ENCODE measurements at regions not wholly inside any gene's neighbourhood (a gene's known extent, or its start where the extent isn't known, plus 50 kb on each side); places are given as distances from the start of the nearest gene placed in this dataset.

- POLR2A ChIA-PET: no interaction called here
- H3K4me3 ChIP-seq (replicated peaks in 1 of 2; ENCODE audit: low read depth in 1 of 2, low read length in 2 of 2): no peak overlapping the region
- DNase-seq (ENCODE audit: low read depth, low spot score) (no peak), ATAC-seq (no peak)
- H3K36me3 ChIP-seq (ENCODE audit: control insufficient read depth in 1 of 2, insufficient read depth in 2 of 2, low read length in 2 of 2): no peaks in the 10 kb centered on the region
- H3K79me2 ChIP-seq (ENCODE audit: insufficient read depth, low read length): no peaks in the 10 kb centered on the region
- RAD21 ChIA-PET (ENCODE audit: low non-redundant PET in 1 of 2, low total read pairs in 2 of 2, uncharacterized antibody in 2 of 2, unreplicated experiment in 2 of 2): no interaction called here
- CTCF ChIA-PET: interaction anchor here (1.1 to 2.0 kb wide), 2 partner anchors 46 to 121 kb away, joined by 3 to 5 read pairs; no protein-coding TSS in a partner anchor
- H2AFZ ChIP-seq (ENCODE audit: low read depth, low read length, poor library complexity, severe bottlenecking): no peak overlapping the region
- no peak overlapping the region for H3K27ac ChIP-seq (ENCODE audit: low read depth, low read length)
- no peaks in the 10 kb centered on the region for H3K9me2 ChIP-seq (ENCODE audit: insufficient read depth)
- H3K4me2 ChIP-seq (ENCODE audit: low read length): no peak overlapping the region
- no peaks in the 10 kb centered on the region for H3K4me1 ChIP-seq (ENCODE audit: control insufficient read depth in 1 of 2, insufficient read depth in 2 of 2, low read length in 2 of 2)
- no TSS peak for BruUV-seq (replicated peaks)
- intact Hi-C loops (cut with micrococcal nuclease): no loop called here
- no peak overlapping the region for H3K9ac ChIP-seq (ENCODE audit: low read length)
- H3K9me3 ChIP-seq (ENCODE audit: control insufficient read depth in 1 of 2, insufficient read depth in 1 of 2, low read depth in 1 of 2, low read length in 2 of 2): no peaks in the 10 kb centered on the region
- 0 out of 2 replicates have a peak, but pooled peaks cover 4% of the 10 kb centered on the region for H3K27me3 ChIP-seq (ENCODE audit: insufficient read depth, low read length)
- no peak for TF ChIP-seq YY1 (IDR thresholded peaks at IDR 0.05; ENCODE audit: extremely low read depth, insufficient replicate concordance, low read depth, low read length)
- no peak for TF ChIP-seq RAD21 (IDR thresholded peaks at IDR 0.05; ENCODE audit: low read depth)
- no peak for TF ChIP-seq MAX (IDR thresholded peaks at IDR 0.05)
- TF ChIP-seq JUND (IDR thresholded peaks at IDR 0.05): no peak
- TF ChIP-seq TCF7L2 (IDR thresholded peaks at IDR 0.05; ENCODE audit: borderline replicate concordance, extremely low read depth, insufficient read depth, insufficient read length): no peak
- no peak for TF ChIP-seq SIN3A (IDR thresholded peaks at IDR 0.05; ENCODE audit: low read depth)
- no peak for TF ChIP-seq EZH2 (IDR thresholded peaks at IDR 0.05)
- no peak for TF ChIP-seq CTCF (IDR thresholded peaks at IDR 0.05 in 2 of 3, conservative IDR thresholded peaks at IDR 0.05 in 1 of 3; ENCODE audit: borderline replicate concordance in 1 of 3, insufficient read depth in 1 of 3, low read depth in 2 of 3, low read length in 2 of 3)
- no peak for TF ChIP-seq SP1 (IDR thresholded peaks at IDR 0.05; ENCODE audit: low read depth)
- TF ChIP-seq FOSL1 (IDR thresholded peaks at IDR 0.05; ENCODE audit: low read depth): no peak
- TF ChIP-seq ZBTB33 (IDR thresholded peaks at IDR 0.05; ENCODE audit: extremely low read depth, insufficient replicate concordance, low read length): no peak
- no peak for TF ChIP-seq REST (IDR thresholded peaks at IDR 0.05; ENCODE audit: low read depth)
- TF ChIP-seq SRF (IDR thresholded peaks at IDR 0.05; ENCODE audit: low read depth): no peak
- no peak for TF ChIP-seq ELF1 (IDR thresholded peaks at IDR 0.05; ENCODE audit: borderline replicate concordance, low read depth)
- TF ChIP-seq EGR1 (IDR thresholded peaks at IDR 0.05; ENCODE audit: low read depth): no peak
- no peak for TF ChIP-seq CBX3 (IDR thresholded peaks at IDR 0.05; ENCODE audit: low read depth)
- H4K20me1 ChIP-seq (ENCODE audit: insufficient read depth): no peaks in the 10 kb centered on the region
Measured at GRCh38 chr5:175579742-175580432, 78.0 kb upstream of the HRH2 start.

Measured in HCT116 (cell line).